Uterus (tissue), 2 donors: ENCODE measurements at regions not wholly inside any gene's neighbourhood (a gene's known extent, or its start where the extent isn't known, plus 50 kb on each side); places are given as distances from the start of the nearest gene placed in this dataset.

Source experiments
- POLR2A ChIP-seq, 2 donors: fragments of 450-650 bp; IDR thresholded peaks; one replicate each; pipeline ENCODE4 v1.6.1; 2016; ENCODE audit warnings: antibody characterized with exemption in 2 of 2, mild to moderate bottlenecking in 1 of 2, moderate library complexity in 1 of 2
- TF ChIP-seq, protein P1 (sequence below), 4 experiments: fragments of 200-600 bp in 2 of 4; fragments of 450-650 bp in 2 of 4; sonication (generic) in 2 of 4; IDR thresholded peaks; one replicate each; pipeline ENCODE4 v1.5.1; 2016 to 2019; ENCODE audit warnings: antibody characterized with exemption in 4 of 4, mild to moderate bottlenecking in 2 of 4, moderate library complexity in 1 of 4

DNA sequence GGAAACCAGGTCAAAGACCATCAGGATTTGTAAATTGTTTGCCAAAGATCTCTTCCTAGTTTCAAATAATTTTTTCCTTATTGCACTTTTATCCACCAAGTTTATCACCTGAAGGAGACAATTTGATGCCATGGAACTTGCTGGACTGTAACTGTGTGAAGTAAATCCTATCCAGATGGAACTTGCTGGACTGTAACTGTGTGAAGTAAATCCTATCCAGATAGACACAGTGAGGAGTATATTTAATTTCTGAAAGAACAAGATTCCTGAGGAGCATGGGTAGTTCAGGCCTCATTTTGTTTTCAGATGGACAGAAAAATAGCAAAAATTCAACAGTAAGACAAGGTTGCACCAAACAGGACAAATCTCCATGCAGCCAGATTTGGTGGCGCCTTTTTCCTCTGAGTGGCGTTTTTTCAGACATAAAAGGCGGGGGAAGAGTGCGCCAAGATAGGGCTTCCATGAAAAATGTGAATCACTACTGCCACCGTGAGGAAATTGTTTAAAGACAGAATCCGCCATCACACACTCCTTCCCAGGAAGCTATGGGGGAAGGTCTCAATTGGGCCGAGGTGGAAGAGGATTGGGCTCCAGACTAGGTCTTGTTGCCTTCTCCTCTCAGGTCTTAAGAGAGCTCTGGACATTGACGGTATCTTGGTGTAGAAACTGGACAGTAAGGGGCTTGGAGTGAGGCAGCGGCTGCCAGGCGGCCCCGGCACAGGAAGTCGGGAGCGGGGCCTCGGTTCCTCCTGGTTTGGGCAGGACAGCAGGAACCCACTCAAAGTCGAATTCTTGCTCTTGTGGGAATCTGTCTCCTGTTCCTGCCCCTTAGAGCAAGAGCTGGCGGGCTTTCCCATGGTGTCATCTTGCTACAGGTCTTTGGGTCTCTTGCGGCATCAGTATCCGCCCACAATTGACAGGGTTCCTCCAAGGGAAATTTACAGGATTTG lies 234.7 kb downstream of the OR13H1 start:
- TF ChIP-seq, protein P1, sequence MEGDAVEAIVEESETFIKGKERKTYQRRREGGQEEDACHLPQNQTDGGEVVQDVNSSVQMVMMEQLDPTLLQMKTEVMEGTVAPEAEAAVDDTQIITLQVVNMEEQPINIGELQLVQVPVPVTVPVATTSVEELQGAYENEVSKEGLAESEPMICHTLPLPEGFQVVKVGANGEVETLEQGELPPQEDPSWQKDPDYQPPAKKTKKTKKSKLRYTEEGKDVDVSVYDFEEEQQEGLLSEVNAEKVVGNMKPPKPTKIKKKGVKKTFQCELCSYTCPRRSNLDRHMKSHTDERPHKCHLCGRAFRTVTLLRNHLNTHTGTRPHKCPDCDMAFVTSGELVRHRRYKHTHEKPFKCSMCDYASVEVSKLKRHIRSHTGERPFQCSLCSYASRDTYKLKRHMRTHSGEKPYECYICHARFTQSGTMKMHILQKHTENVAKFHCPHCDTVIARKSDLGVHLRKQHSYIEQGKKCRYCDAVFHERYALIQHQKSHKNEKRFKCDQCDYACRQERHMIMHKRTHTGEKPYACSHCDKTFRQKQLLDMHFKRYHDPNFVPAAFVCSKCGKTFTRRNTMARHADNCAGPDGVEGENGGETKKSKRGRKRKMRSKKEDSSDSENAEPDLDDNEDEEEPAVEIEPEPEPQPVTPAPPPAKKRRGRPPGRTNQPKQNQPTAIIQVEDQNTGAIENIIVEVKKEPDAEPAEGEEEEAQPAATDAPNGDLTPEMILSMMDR (IDR thresholded peaks at IDR 0.05): peak; percentile 35 to 63 (median 49)
- TF ChIP-seq POLR2A (IDR thresholded peaks at IDR 0.05): no peak
